GM23338 (cell line): ENCODE measurements at regions not wholly inside any gene's neighbourhood (a gene's known extent, or its start where the extent isn't known, plus 50 kb on each side); places are given as distances from the start of the nearest gene placed in this dataset.

Source experiments
- CREB1 ChIP-seq: fragments of 250-450 bp; sonication (Bioruptor Pico); IDR thresholded peaks from 2 replicates; pipeline ENCODE4 v1.5.0; 2020; ENCODE audit warnings: low read depth, mild to moderate bottlenecking, moderate library complexity
- EZH2 ChIP-seq: fragments of 200-600 bp; sonication (generic); IDR thresholded peaks from one replicate; pipeline ENCODE4 v1.8.0; 2017; ENCODE audit warnings: antibody characterized with exemption, mild to moderate bottlenecking, low read depth; ENCODE audit not compliant: unreplicated experiment
- EZH2phosphoT487 ChIP-seq: fragments of 200-600 bp; sonication (generic); IDR thresholded peaks from one replicate; pipeline ENCODE4 v1.8.1; 2018; ENCODE audit warnings: antibody characterized with exemption; ENCODE audit not compliant: unreplicated experiment
- JUNB ChIP-seq: IDR thresholded peaks from one replicate; pipeline ENCODE4 v1.6.1; 2016; ENCODE audit warnings: antibody characterized with exemption; ENCODE audit not compliant: unreplicated experiment
- NANOG ChIP-seq: IDR thresholded peaks from 2 replicates; pipeline ENCODE4 v1.6.1; 2016; ENCODE audit warnings: antibody characterized with exemption, borderline replicate concordance
- POLR2AphosphoS5 ChIP-seq: IDR thresholded peaks from 2 replicates; pipeline ENCODE4 v1.6.1; 2016; ENCODE audit warnings: antibody characterized with exemption, low read depth
- STAT1 ChIP-seq: IDR thresholded peaks from one replicate; pipeline ENCODE4 v1.6.1; 2016; ENCODE audit warnings: antibody characterized with exemption; ENCODE audit not compliant: unreplicated experiment
- ZNF114 ChIP-seq: fragments of 250-450 bp; sonication (Bioruptor Pico); IDR thresholded peaks from 2 replicates; pipeline ENCODE4 v1.5.0; 2020; ENCODE audit warnings: mild to moderate bottlenecking, moderate library complexity
- ZNF331 ChIP-seq: fragments of 250-450 bp; sonication (Bioruptor Pico); IDR thresholded peaks from 2 replicates; pipeline ENCODE4 v1.5.0; 2020; ENCODE audit warnings: low read depth, mild to moderate bottlenecking, moderate library complexity
- TF ChIP-seq, protein P1 (sequence below), 2 experiments: fragments of 200-600 bp in 1 of 2; sonication (generic) in 1 of 2; conservative IDR thresholded peaks; 2 replicates each; pipeline versions ENCODE4 v1.5.1 to v1.6.1; 2016 to 2017; ENCODE audit warnings: antibody characterized with exemption in 2 of 2, low read depth in 2 of 2, mild to moderate bottlenecking in 2 of 2, moderate library complexity in 1 of 2
- TF ChIP-seq, protein P2 (sequence below): IDR thresholded peaks from one replicate; pipeline ENCODE4 v1.6.1; 2018; ENCODE audit warnings: antibody characterized with exemption; ENCODE audit not compliant: unreplicated experiment
- TF ChIP-seq, protein P3 (sequence below): IDR thresholded peaks from 2 replicates; pipeline ENCODE4 v1.6.1; 2016; ENCODE audit warnings: antibody characterized with exemption

DNA sequence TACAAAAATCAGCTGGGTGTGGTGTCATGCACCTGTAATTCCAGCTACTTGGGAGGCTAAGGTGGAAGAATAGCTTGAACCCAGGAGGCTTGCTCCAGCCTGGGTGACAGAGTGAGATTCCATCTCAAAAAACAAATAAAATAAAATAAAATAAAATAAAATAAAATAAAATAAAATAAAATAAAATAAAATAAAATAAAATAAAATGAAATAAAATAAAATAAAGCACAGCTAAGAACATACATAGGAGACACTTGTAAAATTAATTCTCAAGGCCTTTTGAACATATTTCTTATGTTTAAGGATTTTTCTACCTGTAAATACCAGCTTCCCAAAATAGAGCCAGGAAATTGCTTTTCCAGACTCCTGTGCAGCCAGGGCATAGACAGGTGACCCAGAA, 703.0 kb downstream of the ZPLD1 start:
- TF ChIP-seq EZH2phosphoT487 (no peak), JUNB (no peak), ZNF331 (CRISPR knock-in tag) (no peak), POLR2AphosphoS5 (no peak), STAT1 (no peak), EZH2 (no peak), CREB1 (CRISPR knock-in tag) (no peak), ZNF114 (CRISPR knock-in tag) (no peak), NANOG (no peak)
- TF ChIP-seq, protein P1, sequence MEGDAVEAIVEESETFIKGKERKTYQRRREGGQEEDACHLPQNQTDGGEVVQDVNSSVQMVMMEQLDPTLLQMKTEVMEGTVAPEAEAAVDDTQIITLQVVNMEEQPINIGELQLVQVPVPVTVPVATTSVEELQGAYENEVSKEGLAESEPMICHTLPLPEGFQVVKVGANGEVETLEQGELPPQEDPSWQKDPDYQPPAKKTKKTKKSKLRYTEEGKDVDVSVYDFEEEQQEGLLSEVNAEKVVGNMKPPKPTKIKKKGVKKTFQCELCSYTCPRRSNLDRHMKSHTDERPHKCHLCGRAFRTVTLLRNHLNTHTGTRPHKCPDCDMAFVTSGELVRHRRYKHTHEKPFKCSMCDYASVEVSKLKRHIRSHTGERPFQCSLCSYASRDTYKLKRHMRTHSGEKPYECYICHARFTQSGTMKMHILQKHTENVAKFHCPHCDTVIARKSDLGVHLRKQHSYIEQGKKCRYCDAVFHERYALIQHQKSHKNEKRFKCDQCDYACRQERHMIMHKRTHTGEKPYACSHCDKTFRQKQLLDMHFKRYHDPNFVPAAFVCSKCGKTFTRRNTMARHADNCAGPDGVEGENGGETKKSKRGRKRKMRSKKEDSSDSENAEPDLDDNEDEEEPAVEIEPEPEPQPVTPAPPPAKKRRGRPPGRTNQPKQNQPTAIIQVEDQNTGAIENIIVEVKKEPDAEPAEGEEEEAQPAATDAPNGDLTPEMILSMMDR (conservative IDR thresholded peaks at IDR 0.05; ENCODE audit: low read depth in 2 of 2): no peak
- TF ChIP-seq, protein P2, sequence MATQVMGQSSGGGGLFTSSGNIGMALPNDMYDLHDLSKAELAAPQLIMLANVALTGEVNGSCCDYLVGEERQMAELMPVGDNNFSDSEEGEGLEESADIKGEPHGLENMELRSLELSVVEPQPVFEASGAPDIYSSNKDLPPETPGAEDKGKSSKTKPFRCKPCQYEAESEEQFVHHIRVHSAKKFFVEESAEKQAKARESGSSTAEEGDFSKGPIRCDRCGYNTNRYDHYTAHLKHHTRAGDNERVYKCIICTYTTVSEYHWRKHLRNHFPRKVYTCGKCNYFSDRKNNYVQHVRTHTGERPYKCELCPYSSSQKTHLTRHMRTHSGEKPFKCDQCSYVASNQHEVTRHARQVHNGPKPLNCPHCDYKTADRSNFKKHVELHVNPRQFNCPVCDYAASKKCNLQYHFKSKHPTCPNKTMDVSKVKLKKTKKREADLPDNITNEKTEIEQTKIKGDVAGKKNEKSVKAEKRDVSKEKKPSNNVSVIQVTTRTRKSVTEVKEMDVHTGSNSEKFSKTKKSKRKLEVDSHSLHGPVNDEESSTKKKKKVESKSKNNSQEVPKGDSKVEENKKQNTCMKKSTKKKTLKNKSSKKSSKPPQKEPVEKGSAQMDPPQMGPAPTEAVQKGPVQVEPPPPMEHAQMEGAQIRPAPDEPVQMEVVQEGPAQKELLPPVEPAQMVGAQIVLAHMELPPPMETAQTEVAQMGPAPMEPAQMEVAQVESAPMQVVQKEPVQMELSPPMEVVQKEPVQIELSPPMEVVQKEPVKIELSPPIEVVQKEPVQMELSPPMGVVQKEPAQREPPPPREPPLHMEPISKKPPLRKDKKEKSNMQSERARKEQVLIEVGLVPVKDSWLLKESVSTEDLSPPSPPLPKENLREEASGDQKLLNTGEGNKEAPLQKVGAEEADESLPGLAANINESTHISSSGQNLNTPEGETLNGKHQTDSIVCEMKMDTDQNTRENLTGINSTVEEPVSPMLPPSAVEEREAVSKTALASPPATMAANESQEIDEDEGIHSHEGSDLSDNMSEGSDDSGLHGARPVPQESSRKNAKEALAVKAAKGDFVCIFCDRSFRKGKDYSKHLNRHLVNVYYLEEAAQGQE: no peak
- TF ChIP-seq, protein P3, sequence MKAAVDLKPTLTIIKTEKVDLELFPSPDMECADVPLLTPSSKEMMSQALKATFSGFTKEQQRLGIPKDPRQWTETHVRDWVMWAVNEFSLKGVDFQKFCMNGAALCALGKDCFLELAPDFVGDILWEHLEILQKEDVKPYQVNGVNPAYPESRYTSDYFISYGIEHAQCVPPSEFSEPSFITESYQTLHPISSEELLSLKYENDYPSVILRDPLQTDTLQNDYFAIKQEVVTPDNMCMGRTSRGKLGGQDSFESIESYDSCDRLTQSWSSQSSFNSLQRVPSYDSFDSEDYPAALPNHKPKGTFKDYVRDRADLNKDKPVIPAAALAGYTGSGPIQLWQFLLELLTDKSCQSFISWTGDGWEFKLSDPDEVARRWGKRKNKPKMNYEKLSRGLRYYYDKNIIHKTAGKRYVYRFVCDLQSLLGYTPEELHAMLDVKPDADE: no peak
